K562 (cell line): ENCODE measurements at regions not wholly inside any gene's neighbourhood (a gene's known extent, or its start where the extent isn't known, plus 50 kb on each side); places are given as distances from the start of the nearest gene placed in this dataset.

Experiments used
- CBFA2T3 ChIP-seq: fragments of 450-650 bp; IDR thresholded peaks from 2 replicates; pipeline ENCODE4 v1.6.1; 2017
- CHD4 ChIP-seq: fragments of 200-600 bp; sonication (generic); IDR thresholded peaks from 3 replicates; pipeline ENCODE4 v1.6.1; 2012; ENCODE audit warnings: low read depth, mild to moderate bottlenecking, mixed read lengths, low read length, inconsistent platforms; ENCODE audit not compliant: insufficient read depth, insufficient replicate concordance, poor library complexity, severe bottlenecking
- FOXJ2 ChIP-seq: fragments of 200-800 bp; sonication (Bioruptor generic); IDR thresholded peaks from 2 replicates; pipeline ENCODE4 v1.6.1; 2016; ENCODE audit warnings: missing genetic modification characterization, missing compliant biosample characterization
- GABPA ChIP-seq: fragments of 200-800 bp; sonication (Bioruptor generic); conservative IDR thresholded peaks from 2 replicates; pipeline ENCODE4 v1.6.1; 2016; ENCODE audit warnings: low read depth, missing genetic modification characterization, missing compliant biosample characterization
- GABPB2 ChIP-seq: fragments of 250-450 bp; sonication (Bioruptor Pico); conservative IDR thresholded peaks from 2 replicates; pipeline ENCODE4 v1.5.1; 2021; ENCODE audit warnings: mild to moderate bottlenecking
- HDAC3 ChIP-seq: fragments of 450-650 bp; IDR thresholded peaks from 2 replicates; pipeline ENCODE4 v1.6.1; 2018; ENCODE audit warnings: borderline replicate concordance, mild to moderate bottlenecking, moderate library complexity; ENCODE audit not compliant: partially characterized antibody
- HNRNPH1 ChIP-seq: fragments of 200-400 bp; formaldehyde crosslinking; optimal IDR thresholded peaks from 2 replicates; pipeline ENCODE3; 2017; ENCODE audit warnings: low read depth, mild to moderate bottlenecking, low read length, moderate library complexity
- MCM7 ChIP-seq, 2 experiments: fragments of 450-650 bp; IDR thresholded peaks; 2 replicates each; pipeline ENCODE4 v1.6.1; 2016 to 2018
- MTF1 ChIP-seq: fragments of 250-450 bp; sonication (Bioruptor Pico); IDR thresholded peaks from 2 replicates; pipeline ENCODE4 v1.9.0; 2021; ENCODE audit warnings: moderate library complexity, mild to moderate bottlenecking, inconsistent platforms, borderline replicate concordance
- NELFE ChIP-seq: IDR thresholded peaks from 2 replicates; pipeline ENCODE4 v1.6.1; 2011; ENCODE audit warnings: mild to moderate bottlenecking; ENCODE audit not compliant: insufficient read depth, insufficient read length
- PHB ChIP-seq: fragments of 250-450 bp; sonication (Bioruptor Pico); IDR thresholded peaks from 2 replicates; pipeline ENCODE4 v1.5.0; 2021
- PRPF4 ChIP-seq: fragments of 200-400 bp; formaldehyde crosslinking; IDR thresholded peaks from one replicate; pipeline ENCODE4 v1.6.1; 2017; ENCODE audit warnings: low read length, low read depth, mild to moderate bottlenecking; ENCODE audit not compliant: insufficient read depth, poor library complexity, severe bottlenecking
- SMARCA5 ChIP-seq: fragments of 450-650 bp; IDR thresholded peaks from 2 replicates; pipeline ENCODE4 v1.6.1; 2016
- SNIP1 ChIP-seq: fragments of 450-650 bp; IDR thresholded peaks from 2 replicates; pipeline ENCODE4 v1.7.1; 2017; ENCODE audit warnings: low read depth, mild to moderate bottlenecking
- ZBTB12 ChIP-seq: fragments of 250-450 bp; sonication (Bioruptor Pico); IDR thresholded peaks from 2 replicates; pipeline ENCODE4 v1.4.0; 2020
- ZNF133 ChIP-seq: fragments of 250-450 bp; sonication (Bioruptor Pico); IDR thresholded peaks from 2 replicates; pipeline ENCODE4 v1.4.0; 2020; ENCODE audit warnings: mild to moderate bottlenecking
- ZNF24 ChIP-seq: fragments of 450-650 bp; IDR thresholded peaks from 2 replicates; pipeline ENCODE4 v1.6.1; 2016
- ZNF395 ChIP-seq: fragments of 200-800 bp; sonication (Bioruptor generic); IDR thresholded peaks from 2 replicates; pipeline ENCODE4 v1.6.1; 2017; ENCODE audit warnings: missing genetic modification characterization, missing compliant biosample characterization
- ZNF583 ChIP-seq: fragments of 250-450 bp; sonication (Bioruptor Pico); IDR thresholded peaks from 2 replicates; pipeline ENCODE4 v1.4.0; 2020
- ZNF655 ChIP-seq: fragments of 250-450 bp; sonication (Bioruptor Pico); IDR thresholded peaks from 2 replicates; pipeline ENCODE4 v1.5.0; 2021
- ZNF699 ChIP-seq: fragments of 250-450 bp; sonication (Bioruptor Pico); IDR thresholded peaks from 2 replicates; pipeline ENCODE4 v1.8.0; 2021; ENCODE audit warnings: mild to moderate bottlenecking, moderate library complexity; ENCODE audit not compliant: insufficient replicate concordance
- TF ChIP-seq, protein P1 (sequence below): fragments of 450-650 bp; formaldehyde crosslinking; conservative IDR thresholded peaks from 2 replicates; pipeline ENCODE4 v1.4.0; 2022; ENCODE audit warnings: mild to moderate bottlenecking, missing genetic modification characterization
- TF ChIP-seq, protein P2 (sequence below): IDR thresholded peaks from 3 replicates; pipeline ENCODE4 v1.6.1; 2011; ENCODE audit warnings: borderline replicate concordance, mild to moderate bottlenecking; ENCODE audit not compliant: insufficient read length, insufficient read depth
- TF ChIP-seq, protein P3 (sequence below): fragments of 450-650 bp; IDR thresholded peaks from 2 replicates; pipeline ENCODE4 v1.6.1; 2016; ENCODE audit warnings: missing biosample characterization, missing genetic modification characterization

DNA sequence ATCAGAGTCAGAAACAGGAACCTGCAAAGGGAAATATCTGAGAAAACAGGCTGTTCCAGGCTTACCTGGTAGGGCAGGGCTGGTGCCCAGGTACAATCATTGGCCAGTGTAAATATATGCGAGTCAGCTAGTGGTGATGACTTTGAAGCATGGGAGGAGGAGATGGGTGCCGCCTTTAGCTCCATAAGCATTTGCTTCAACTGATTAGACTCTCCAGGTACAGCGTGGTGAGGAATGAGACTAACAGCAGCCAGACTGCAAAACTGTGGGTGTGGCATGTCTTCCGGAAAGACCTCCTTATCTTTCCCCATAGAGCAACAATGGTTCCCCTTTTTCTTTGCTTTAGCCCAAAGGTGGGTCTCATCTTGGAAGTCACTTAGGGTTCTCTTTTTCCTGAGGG lies 137.2 kb downstream of the LRIG2 start (continued):
- TF ChIP-seq ZNF655 (no peak), ZNF395 (CRISPR knock-in tag) (no peak), GABPB2 (no peak), GABPA (0 out of 2 replicates have a peak, but pooled peaks have one; percentile 31), ZNF583 (CRISPR knock-in tag) (no peak), ZBTB12 (CRISPR knock-in tag) (no peak), ZNF699 (CRISPR knock-in tag) (no peak), NELFE (no peak), PHB (CRISPR knock-in tag) (no peak), ZNF133 (no peak), MTF1 (CRISPR knock-in tag) (no peak), CHD4 (no peak), CBFA2T3 (peak; percentile 76), HNRNPH1 (no peak), FOXJ2 (tag) (no peak), SMARCA5 (no peak), PRPF4 (no peak), SNIP1 (no peak), MCM7 (IDR thresholded peaks at IDR 0.05) (no peak), ZNF24 (no peak), HDAC3 (no peak)
- TF ChIP-seq, protein P1, sequence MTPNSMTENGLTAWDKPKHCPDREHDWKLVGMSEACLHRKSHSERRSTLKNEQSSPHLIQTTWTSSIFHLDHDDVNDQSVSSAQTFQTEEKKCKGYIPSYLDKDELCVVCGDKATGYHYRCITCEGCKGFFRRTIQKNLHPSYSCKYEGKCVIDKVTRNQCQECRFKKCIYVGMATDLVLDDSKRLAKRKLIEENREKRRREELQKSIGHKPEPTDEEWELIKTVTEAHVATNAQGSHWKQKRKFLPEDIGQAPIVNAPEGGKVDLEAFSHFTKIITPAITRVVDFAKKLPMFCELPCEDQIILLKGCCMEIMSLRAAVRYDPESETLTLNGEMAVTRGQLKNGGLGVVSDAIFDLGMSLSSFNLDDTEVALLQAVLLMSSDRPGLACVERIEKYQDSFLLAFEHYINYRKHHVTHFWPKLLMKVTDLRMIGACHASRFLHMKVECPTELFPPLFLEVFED, result no peak
- TF ChIP-seq, protein P2, sequence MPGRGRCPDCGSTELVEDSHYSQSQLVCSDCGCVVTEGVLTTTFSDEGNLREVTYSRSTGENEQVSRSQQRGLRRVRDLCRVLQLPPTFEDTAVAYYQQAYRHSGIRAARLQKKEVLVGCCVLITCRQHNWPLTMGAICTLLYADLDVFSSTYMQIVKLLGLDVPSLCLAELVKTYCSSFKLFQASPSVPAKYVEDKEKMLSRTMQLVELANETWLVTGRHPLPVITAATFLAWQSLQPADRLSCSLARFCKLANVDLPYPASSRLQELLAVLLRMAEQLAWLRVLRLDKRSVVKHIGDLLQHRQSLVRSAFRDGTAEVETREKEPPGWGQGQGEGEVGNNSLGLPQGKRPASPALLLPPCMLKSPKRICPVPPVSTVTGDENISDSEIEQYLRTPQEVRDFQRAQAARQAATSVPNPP, result no peak
- TF ChIP-seq, protein P3, sequence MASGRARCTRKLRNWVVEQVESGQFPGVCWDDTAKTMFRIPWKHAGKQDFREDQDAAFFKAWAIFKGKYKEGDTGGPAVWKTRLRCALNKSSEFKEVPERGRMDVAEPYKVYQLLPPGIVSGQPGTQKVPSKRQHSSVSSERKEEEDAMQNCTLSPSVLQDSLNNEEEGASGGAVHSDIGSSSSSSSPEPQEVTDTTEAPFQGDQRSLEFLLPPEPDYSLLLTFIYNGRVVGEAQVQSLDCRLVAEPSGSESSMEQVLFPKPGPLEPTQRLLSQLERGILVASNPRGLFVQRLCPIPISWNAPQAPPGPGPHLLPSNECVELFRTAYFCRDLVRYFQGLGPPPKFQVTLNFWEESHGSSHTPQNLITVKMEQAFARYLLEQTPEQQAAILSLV (tag), result no peak
